OCI-LY1 (cell line): ENCODE measurements at regions not wholly inside any gene's neighbourhood (a gene's known extent, or its start where the extent isn't known, plus 50 kb on each side); places are given as distances from the start of the nearest gene placed in this dataset.

Experiments used
- H2AFZ ChIP-seq: fragments of 200-600 bp; sonication (generic), shearing (Covaris generic); 2 replicates; pipeline ENCODE4 v1.6.0; 2014; ENCODE audit warnings: antibody characterized with exemption, mild to moderate bottlenecking, low read length
- H3F3A ChIP-seq: fragments of 200-600 bp; sonication (generic), shearing (Covaris generic); 2 replicates; pipeline ENCODE4 v1.6.0; 2014; ENCODE audit warnings: mild to moderate bottlenecking, antibody characterized with exemption, low read length, moderate library complexity; ENCODE audit not compliant: insufficient read depth
- H3K27ac ChIP-seq: fragments of 200-600 bp; sonication (generic); 2 replicates; pipeline ENCODE4 v1.5.1; 2014; ENCODE audit warnings: low read length, mixed run types, mild to moderate bottlenecking, low read depth; ENCODE audit not compliant: poor library complexity, severe bottlenecking
- H3K27me3 ChIP-seq: fragments of 200-600 bp; sonication (generic); 2 replicates; pipeline ENCODE4 v1.6.0; 2014; ENCODE audit warnings: antibody characterized with exemption, mild to moderate bottlenecking, low read length, moderate library complexity; ENCODE audit not compliant: insufficient read depth
- H3K36me3 ChIP-seq: fragments of 200-600 bp; sonication (generic); 2 replicates; pipeline ENCODE4 v1.6.1; 2014; ENCODE audit warnings: mild to moderate bottlenecking, antibody characterized with exemption, low read length, moderate library complexity, mixed read lengths; ENCODE audit not compliant: insufficient read depth
- H3K4me1 ChIP-seq: fragments of 200-600 bp; sonication (generic); 2 replicates; pipeline ENCODE4 v1.5.1; 2014; ENCODE audit warnings: mild to moderate bottlenecking, low read length, moderate library complexity; ENCODE audit not compliant: insufficient read depth, severe bottlenecking
- H3K4me2 ChIP-seq: fragments of 200-600 bp; sonication (generic), shearing (Covaris generic); 2 replicates; pipeline ENCODE4 v1.6.1; 2014; ENCODE audit warnings: low read length
- H3K4me3 ChIP-seq: fragments of 200-600 bp; sonication (generic); 2 replicates; pipeline ENCODE4 v1.5.1; 2014; ENCODE audit warnings: low read length, low read depth, mild to moderate bottlenecking, mixed read lengths; ENCODE audit not compliant: poor library complexity, severe bottlenecking
- H3K79me2 ChIP-seq: fragments of 200-600 bp; shearing (Covaris generic); 2 replicates; pipeline ENCODE4 v1.6.1; 2016; ENCODE audit warnings: mixed run types, low read length, mixed read lengths; ENCODE audit not compliant: insufficient read depth
- H3K9ac ChIP-seq: fragments of 200-600 bp; sonication (generic), shearing (Covaris generic); 2 replicates; pipeline ENCODE4 v1.6.1; 2014; ENCODE audit warnings: mild to moderate bottlenecking, low read length, mixed read lengths
- H3K9me2 ChIP-seq: fragments of 200-600 bp; sonication (generic), shearing (Covaris generic); 2 replicates; pipeline ENCODE4 v1.6.1; 2014; ENCODE audit warnings: low read depth, mild to moderate bottlenecking, low read length, mixed read lengths
- H3K9me3 ChIP-seq: fragments of 200-600 bp; shearing (Covaris generic); 2 replicates; pipeline ENCODE4 v1.6.1; 2014; ENCODE audit warnings: low read length, mixed read lengths
- H4K20me1 ChIP-seq: fragments of 200-600 bp; sonication (generic), shearing (Covaris generic); 2 replicates; pipeline ENCODE4 v1.6.0; 2016; ENCODE audit warnings: mild to moderate bottlenecking, low read length; ENCODE audit not compliant: insufficient read depth
- EZH2 ChIP-seq: fragments of 200-600 bp; sonication (generic), shearing (Covaris generic); IDR thresholded peaks from 2 replicates; pipeline ENCODE4 v1.8.0; 2017; ENCODE audit warnings: borderline replicate concordance, mixed run types, mild to moderate bottlenecking, antibody characterized with exemption, low read length, moderate library complexity, mixed read lengths
- TF ChIP-seq, protein P1 (sequence below): fragments of 200-600 bp; sonication (generic), shearing (Covaris generic); IDR thresholded peaks from 2 replicates; pipeline ENCODE4 v1.5.1; 2017; ENCODE audit warnings: mild to moderate bottlenecking, antibody characterized with exemption, low read length, moderate library complexity, mixed read lengths

DNA sequence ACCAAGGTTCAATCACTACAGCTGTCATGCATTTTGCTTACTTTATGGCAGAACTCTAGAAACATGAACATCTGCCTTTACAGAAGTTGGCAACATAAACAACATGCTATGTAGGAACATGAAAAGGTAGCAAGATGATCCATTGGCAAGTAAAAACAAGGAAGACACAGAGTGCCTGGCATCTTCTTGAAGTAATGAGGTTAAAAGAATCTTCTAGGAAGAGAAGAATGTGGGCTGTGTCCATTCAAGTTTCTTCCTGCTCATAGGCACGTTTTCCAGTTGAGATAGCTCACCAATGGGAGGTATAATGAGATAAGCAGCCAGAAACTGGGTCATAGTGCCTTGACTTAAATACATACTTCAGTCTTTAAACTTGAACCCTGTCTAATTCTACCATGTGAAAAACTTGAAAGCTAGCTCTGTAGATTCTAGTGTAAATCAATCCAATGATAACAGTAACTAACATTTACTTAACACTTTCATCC lies 109.4 kb upstream of the PRLR start:
- Histone ChIP-seq H3K27ac (no peak overlapping the region), H3K9me3 (no peaks in the 10 kb centered on the region), H2AFZ (no peak overlapping the region), H4K20me1 (no peaks in the 10 kb centered on the region), H3K36me3 (no peaks in the 10 kb centered on the region), H3K27me3 (no peaks in the 10 kb centered on the region), H3K4me3 (no peak overlapping the region), H3K9ac (no peak overlapping the region), H3K9me2 (no peaks in the 10 kb centered on the region), H3K79me2 (no peaks in the 10 kb centered on the region), H3K4me1 (no peaks in the 10 kb centered on the region), H3F3A (no peaks in the 10 kb centered on the region), H3K4me2 (no peak overlapping the region)
- no peak for TF ChIP-seq EZH2
- TF ChIP-seq, protein P1, sequence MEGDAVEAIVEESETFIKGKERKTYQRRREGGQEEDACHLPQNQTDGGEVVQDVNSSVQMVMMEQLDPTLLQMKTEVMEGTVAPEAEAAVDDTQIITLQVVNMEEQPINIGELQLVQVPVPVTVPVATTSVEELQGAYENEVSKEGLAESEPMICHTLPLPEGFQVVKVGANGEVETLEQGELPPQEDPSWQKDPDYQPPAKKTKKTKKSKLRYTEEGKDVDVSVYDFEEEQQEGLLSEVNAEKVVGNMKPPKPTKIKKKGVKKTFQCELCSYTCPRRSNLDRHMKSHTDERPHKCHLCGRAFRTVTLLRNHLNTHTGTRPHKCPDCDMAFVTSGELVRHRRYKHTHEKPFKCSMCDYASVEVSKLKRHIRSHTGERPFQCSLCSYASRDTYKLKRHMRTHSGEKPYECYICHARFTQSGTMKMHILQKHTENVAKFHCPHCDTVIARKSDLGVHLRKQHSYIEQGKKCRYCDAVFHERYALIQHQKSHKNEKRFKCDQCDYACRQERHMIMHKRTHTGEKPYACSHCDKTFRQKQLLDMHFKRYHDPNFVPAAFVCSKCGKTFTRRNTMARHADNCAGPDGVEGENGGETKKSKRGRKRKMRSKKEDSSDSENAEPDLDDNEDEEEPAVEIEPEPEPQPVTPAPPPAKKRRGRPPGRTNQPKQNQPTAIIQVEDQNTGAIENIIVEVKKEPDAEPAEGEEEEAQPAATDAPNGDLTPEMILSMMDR, result no peak

- Histone ChIP-seq H3K27ac (no peak overlapping the region), H3K9ac (no peak overlapping the region)
- TF ChIP-seq EZH2, result no peak
- TF ChIP-seq, protein P1, result no peak
These were observed 108.7 kb upstream of the PRLR start for GRCh38 chr5:35339006-35339405.

GRCh38 chr5:35338157-35338453 lies 107.8 kb upstream of the PRLR start:
- Histone ChIP-seq H3K4me3 (no peak overlapping the region), H3K9ac (no peak overlapping the region)

More at GRCh38 chr5:35339006-35339405, 108.7 kb upstream of the PRLR start:
- H3K27me3 ChIP-seq, result no peaks in the 10 kb centered on the region
- no peaks in the 10 kb centered on the region for H3F3A ChIP-seq
- H3K4me3 ChIP-seq, result no peak overlapping the region
- H3K4me2 ChIP-seq, result no peak overlapping the region
- H3K9me2 ChIP-seq, result no peaks in the 10 kb centered on the region
- no peaks in the 10 kb centered on the region for H3K4me1 ChIP-seq
- H4K20me1 ChIP-seq, result no peaks in the 10 kb centered on the region
- H2AFZ ChIP-seq, result no peak overlapping the region
- H3K79me2 ChIP-seq, result no peaks in the 10 kb centered on the region
- no peaks in the 10 kb centered on the region for H3K36me3 ChIP-seq
- no peaks in the 10 kb centered on the region for H3K9me3 ChIP-seq

More at GRCh38 chr5:35338157-35338453, 107.8 kb upstream of the PRLR start:
- TF ChIP-seq, protein P1, result no peak
- TF ChIP-seq EZH2, result no peak
- H4K20me1 ChIP-seq, result no peaks in the 10 kb centered on the region
- H3K9me3 ChIP-seq, result no peaks in the 10 kb centered on the region
- H3K79me2 ChIP-seq, result no peaks in the 10 kb centered on the region
- no peaks in the 10 kb centered on the region for H3K4me1 ChIP-seq
- no peak overlapping the region for H3K4me2 ChIP-seq
- no peaks in the 10 kb centered on the region for H3F3A ChIP-seq
- H3K27me3 ChIP-seq, result no peaks in the 10 kb centered on the region
- H3K9me2 ChIP-seq, result no peaks in the 10 kb centered on the region
- no peaks in the 10 kb centered on the region for H3K36me3 ChIP-seq
- H2AFZ ChIP-seq, result no peak overlapping the region
- H3K27ac ChIP-seq, result no peak overlapping the region
